ENCODE measurements at regions not wholly inside any gene's neighbourhood (a gene's known extent, or its start where the extent isn't known, plus 50 kb on each side); places are given as distances from the start of the nearest gene placed in this dataset.
"Not testable (repeated sequence)": the region's sequence is repeated elsewhere in the genome, so short reads cannot be mapped to it uniquely, and the experiment has no call there.

DNA sequence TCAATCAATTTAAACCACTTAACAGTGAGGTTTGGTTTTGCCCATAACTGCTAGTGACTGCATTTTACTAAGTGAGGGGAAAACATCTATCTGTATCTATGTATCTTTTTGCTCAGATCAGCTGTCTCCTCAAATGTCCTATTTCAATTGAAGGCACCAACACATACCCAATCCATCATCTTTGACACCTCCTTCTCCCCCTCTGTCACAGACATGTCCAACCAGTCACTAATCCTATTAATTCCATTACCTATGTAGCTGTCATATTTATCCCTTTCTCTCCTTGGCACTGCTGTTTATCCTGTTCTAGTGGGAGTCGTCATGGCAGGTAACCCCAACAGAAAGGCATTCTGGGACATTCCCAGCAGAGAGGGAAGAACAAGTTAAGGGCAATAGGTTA lies 975.2 kb upstream of the AUTS2 start:
- Histone ChIP-seq H3K27ac (ENCODE audit: low read length) (no peak overlapping the region), H3K9me3 (ENCODE audit: insufficient read depth, low read depth, low read length) (no peaks in the 10 kb centered on the region), H3K27me3 (ENCODE audit: insufficient read depth, low read length) (no peaks in the 10 kb centered on the region), H3K36me3 (ENCODE audit: insufficient read depth, low read depth, low read length) (no peaks in the 10 kb centered on the region), H3K4me3 (ENCODE audit: low read length) (no peak overlapping the region), H3K4me1 (ENCODE audit: insufficient read depth, low read length) (no peaks in the 10 kb centered on the region), H3K9ac (ENCODE audit: low read depth, low read length) (no peak overlapping the region)

DNA sequence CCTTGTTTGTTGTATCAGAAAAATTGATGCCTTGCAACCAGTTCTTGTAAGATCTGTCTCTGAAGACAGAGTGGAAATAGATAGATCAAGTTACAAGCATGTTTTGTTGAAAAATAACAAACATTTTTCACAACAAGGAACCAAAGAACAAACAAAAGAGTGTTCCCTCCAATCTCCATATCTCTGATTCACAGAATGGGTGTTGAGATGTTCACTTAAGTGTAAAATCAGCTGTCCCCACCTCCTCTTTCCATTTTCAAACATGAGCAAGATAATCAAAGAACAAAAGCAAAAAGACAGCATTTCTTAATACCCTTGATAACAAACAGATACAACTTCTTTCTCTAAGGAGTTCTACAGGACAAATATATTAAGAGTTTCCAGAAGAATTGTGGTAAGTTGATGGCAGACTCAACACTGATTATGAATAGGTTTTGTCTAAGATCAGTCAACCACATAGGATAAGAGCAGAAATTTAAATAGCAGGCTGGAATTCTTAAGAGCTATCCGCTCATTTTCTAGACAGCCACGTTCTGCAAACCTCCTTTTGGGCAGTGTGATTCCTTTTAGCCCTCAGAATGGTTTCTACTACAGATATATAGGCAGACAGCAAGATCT lies 970.9 kb upstream of the AUTS2 start:
- Histone ChIP-seq H3K27me3 (ENCODE audit: insufficient read depth, low read length) (no peaks in the 10 kb centered on the region), H3K4me3 (ENCODE audit: low read length) (no peak overlapping the region), H3K36me3 (ENCODE audit: insufficient read depth, low read depth, low read length) (no peaks in the 10 kb centered on the region), H3K9ac (ENCODE audit: low read depth, low read length) (no peak overlapping the region), H3K9me3 (ENCODE audit: insufficient read depth, low read depth, low read length) (no peaks in the 10 kb centered on the region), H3K4me1 (ENCODE audit: insufficient read depth, low read length) (no peaks in the 10 kb centered on the region), H3K27ac (ENCODE audit: low read length) (no peak overlapping the region)

DNA sequence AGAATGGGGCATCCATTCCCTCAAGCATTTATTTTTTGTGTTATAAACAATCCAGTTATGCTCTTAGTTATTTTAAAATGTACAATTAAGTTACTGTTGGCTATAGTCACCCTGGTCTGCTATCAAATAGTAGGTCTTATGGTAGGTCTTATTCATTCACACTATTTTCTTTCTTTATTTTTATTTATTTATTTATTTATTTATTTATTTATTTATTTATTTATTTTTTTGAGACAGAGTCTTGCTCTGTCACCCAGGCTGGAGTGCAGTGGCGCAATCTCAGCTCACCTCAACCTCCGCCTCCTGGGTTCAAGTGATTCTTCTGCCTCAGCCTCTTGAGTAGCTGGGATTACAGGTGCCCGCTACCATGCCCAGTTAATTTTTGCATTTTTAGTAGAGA lies 967.4 kb upstream of the AUTS2 start:
- not testable (repeated sequence) for H3K4me1 ChIP-seq (ENCODE audit: insufficient read depth, low read length); H3K9me3 ChIP-seq (ENCODE audit: insufficient read depth, low read depth, low read length); H3K4me3 ChIP-seq (ENCODE audit: low read length); H3K27me3 ChIP-seq (ENCODE audit: insufficient read depth, low read length); H3K36me3 ChIP-seq (ENCODE audit: insufficient read depth, low read depth, low read length); H3K27ac ChIP-seq (ENCODE audit: low read length); H3K9ac ChIP-seq (ENCODE audit: low read depth, low read length)

DNA sequence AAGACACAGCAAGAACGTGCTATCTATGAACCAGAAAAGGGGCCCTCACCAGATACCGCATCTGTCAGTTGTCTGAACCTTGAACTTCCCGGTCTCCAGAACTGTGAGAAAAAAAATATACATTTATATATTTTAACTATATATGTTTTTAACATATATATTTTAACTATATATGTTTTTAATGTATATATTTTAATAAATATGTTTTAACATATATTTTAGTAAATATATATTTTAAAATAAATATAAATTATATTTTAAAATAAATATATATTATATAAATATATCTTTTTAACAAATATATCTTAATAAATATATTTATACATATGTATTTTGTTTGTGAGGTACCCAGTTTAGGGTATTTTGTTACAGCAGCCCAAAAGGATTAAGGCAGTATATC lies 958.2 kb upstream of the AUTS2 start:
- Histone ChIP-seq H3K27ac (ENCODE audit: low read length) (no peak overlapping the region), H3K27me3 (ENCODE audit: insufficient read depth, low read length) (no peaks in the 10 kb centered on the region), H3K9me3 (ENCODE audit: insufficient read depth, low read depth, low read length) (no peaks in the 10 kb centered on the region), H3K4me3 (ENCODE audit: low read length) (no peak overlapping the region), H3K36me3 (ENCODE audit: insufficient read depth, low read depth, low read length) (no peaks in the 10 kb centered on the region), H3K9ac (ENCODE audit: low read depth, low read length) (no peak overlapping the region), H3K4me1 (ENCODE audit: insufficient read depth, low read length) (peaks cover 2% of the 10 kb centered on the region; the same call in 1 of the 2 replicates)

DNA sequence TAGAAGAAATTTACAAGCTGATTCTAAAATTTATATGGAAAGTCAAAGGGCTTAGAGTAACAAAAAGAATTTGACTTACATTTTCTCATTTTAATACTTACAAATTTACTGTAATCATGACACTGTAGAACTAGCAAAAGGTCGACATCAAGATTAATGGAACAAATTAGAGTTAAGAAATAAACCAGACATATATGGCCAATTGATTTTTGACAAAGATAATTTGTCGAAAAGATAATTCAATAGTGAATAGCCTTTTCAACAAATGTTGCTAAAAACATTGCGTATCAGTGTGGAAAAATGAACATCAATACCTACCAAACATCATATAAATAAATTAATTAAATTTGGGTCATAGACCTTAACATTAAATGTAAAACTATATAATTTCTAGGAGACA lies 955.5 kb upstream of the AUTS2 start:
- Histone ChIP-seq H3K4me1 (ENCODE audit: insufficient read depth, low read length) (no peaks in the 10 kb centered on the region), H3K27ac (ENCODE audit: low read length) (no peak overlapping the region), H3K36me3 (ENCODE audit: insufficient read depth, low read depth, low read length) (no peaks in the 10 kb centered on the region), H3K4me3 (ENCODE audit: low read length) (no peak overlapping the region), H3K27me3 (ENCODE audit: insufficient read depth, low read length) (no peaks in the 10 kb centered on the region), H3K9me3 (ENCODE audit: insufficient read depth, low read depth, low read length) (no peaks in the 10 kb centered on the region), H3K9ac (ENCODE audit: low read depth, low read length) (no peak overlapping the region)

DNA sequence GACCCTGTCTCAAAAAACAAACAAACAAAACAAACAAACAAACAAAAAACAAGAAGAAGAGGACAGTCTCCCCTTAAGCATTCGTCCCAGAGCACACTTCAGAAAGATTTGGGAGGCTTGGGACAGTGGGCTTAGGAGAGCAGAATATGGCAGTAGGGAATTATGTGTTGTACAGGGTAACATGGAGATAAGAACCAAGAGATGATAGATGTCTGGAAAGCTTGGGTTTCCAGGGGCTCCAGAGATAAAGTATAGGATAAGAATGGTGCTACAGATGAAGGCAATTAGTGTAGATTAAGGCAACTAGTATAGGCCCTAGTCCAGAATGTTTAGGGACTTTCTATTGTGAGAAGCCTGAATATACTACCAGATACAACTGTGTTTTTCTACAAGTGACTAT lies 934.9 kb upstream of the AUTS2 start:
- H3K4me1 ChIP-seq (ENCODE audit: insufficient read depth, low read length), result no peaks in the 10 kb centered on the region
- H3K4me3 ChIP-seq (ENCODE audit: low read length), result no peak overlapping the region
- H3K27ac ChIP-seq (ENCODE audit: low read length), result no peak overlapping the region
- H3K9me3 ChIP-seq (ENCODE audit: insufficient read depth, low read depth, low read length), result no peaks in the 10 kb centered on the region; the same call in 1 of the 2 replicates
- no peak overlapping the region for H3K9ac ChIP-seq (ENCODE audit: low read depth, low read length)
- no peaks in the 10 kb centered on the region for H3K27me3 ChIP-seq (ENCODE audit: insufficient read depth, low read length)
- H3K36me3 ChIP-seq (ENCODE audit: insufficient read depth, low read depth, low read length), result no peaks in the 10 kb centered on the region

DNA sequence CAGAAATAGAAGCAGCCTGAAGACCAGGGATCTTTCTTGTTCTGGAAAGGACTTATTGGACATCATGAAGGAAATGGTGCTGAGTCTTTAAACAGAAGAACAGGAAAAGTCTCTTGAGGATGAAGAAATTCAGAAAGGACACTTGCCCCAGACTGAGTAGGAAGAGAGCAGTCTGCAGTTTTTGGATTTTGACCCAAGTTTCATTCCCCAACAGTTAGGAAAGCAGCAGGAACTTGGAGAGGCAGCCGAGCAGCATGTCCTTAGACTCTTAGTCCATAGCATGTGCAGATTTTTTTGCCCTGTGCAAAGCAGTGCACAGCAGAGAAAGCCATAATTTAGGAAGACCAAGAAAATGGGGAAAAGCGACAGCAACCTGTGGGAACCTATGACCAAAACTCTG lies 927.2 kb upstream of the AUTS2 start:
- no peaks in the 10 kb centered on the region for H3K4me1 ChIP-seq (ENCODE audit: insufficient read depth, low read length)
- H3K27ac ChIP-seq (ENCODE audit: low read length), result no peak overlapping the region
- no peaks in the 10 kb centered on the region for H3K36me3 ChIP-seq (ENCODE audit: insufficient read depth, low read depth, low read length)
- no peak overlapping the region for H3K9ac ChIP-seq (ENCODE audit: low read depth, low read length)
- H3K4me3 ChIP-seq (ENCODE audit: low read length), result no peak overlapping the region
- H3K27me3 ChIP-seq (ENCODE audit: insufficient read depth, low read length), result no peaks in the 10 kb centered on the region
- H3K9me3 ChIP-seq (ENCODE audit: insufficient read depth, low read depth, low read length), result no peaks in the 10 kb centered on the region; the same call in 1 of the 2 replicates

DNA sequence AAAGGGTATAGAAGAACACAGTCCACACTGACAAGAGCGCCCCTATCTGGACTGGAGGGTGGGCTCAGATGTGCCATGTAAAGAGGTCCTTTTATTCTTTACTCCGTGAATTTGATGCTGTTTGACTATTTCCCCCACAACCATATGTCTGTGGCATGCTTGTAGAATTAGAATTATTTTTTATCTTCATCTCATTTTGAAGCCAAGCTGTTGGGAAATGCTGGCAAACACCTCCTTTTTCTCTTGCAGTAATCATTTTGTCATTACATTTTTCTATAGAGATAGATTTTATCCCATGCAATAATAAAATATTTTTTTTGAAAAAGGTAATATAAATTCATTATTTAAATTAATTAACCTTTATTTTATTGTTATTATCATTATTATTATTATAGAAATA lies 926.6 kb upstream of the AUTS2 start:
- no peaks in the 10 kb centered on the region for H3K4me1 ChIP-seq (ENCODE audit: insufficient read depth, low read length)
- no peaks in the 10 kb centered on the region for H3K36me3 ChIP-seq (ENCODE audit: insufficient read depth, low read depth, low read length)
- no peak overlapping the region for H3K9ac ChIP-seq (ENCODE audit: low read depth, low read length)
- H3K4me3 ChIP-seq (ENCODE audit: low read length), result no peak overlapping the region
- H3K27me3 ChIP-seq (ENCODE audit: insufficient read depth, low read length), result no peaks in the 10 kb centered on the region
- no peaks in the 10 kb centered on the region; the same call in 1 of the 2 replicates for H3K9me3 ChIP-seq (ENCODE audit: insufficient read depth, low read depth, low read length)
- H3K27ac ChIP-seq (ENCODE audit: low read length), result no peak overlapping the region

DNA sequence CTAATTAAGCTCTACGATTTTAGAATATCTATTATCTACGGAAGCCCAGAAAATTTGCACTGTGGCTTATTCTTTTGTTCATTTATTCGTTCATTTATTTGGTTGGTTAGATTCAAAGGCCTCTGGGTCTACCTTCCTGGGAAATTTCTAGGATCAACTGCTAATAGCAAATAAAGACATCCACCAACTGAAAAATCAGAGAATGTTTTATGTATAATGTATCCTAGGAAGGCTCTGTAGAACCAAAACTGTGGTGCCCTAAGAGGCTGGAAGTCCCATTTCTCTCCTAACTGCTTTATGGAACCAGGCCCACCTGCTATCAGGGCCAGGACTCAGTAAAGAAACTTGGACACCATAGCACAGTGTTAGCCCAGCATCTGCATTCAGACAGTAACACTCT lies 923.4 kb upstream of the AUTS2 start:
- Histone ChIP-seq H3K9ac (ENCODE audit: low read depth, low read length) (no peak overlapping the region), H3K4me3 (ENCODE audit: low read length) (no peak overlapping the region), H3K4me1 (ENCODE audit: insufficient read depth, low read length) (no peaks in the 10 kb centered on the region)

DNA sequence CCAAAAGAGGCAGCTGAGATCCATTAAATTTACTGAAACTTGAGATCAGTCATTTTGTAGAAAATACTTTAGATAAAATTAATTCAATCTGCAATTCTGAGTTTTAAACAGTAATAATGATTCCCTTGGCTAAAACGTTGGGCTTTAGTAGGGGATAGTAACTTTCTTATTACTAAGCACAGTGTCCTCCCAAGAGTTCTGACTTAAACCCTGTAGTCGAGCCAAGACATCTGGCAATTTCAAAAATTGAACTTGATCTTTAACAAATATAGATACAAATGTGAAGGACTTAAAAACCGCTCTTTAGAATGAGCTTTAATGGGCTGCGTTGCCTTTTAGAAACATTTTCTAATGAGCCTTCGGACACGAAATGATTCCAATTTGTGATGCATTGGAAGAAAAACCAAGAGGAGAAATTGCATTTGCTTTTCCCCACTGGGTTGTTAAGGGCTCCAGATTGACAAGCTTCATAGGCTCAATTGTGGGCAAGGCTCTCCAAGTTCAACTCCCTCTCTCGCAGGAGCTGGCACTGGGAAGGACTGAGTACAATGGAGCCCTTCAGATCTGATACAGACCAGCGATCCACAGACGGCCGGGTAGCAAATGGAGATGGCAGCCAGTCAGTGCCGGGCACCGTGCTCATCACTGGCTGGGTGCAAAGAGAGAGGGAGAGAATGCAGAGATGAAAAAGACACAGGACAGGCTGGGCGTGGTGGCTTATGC lies 921.3 kb upstream of the AUTS2 start:
- H3K9me3 ChIP-seq (ENCODE audit: insufficient read depth, low read depth, low read length), result no peaks in the 10 kb centered on the region; the same call in 1 of the 2 replicates
- H3K4me1 ChIP-seq (ENCODE audit: insufficient read depth, low read length), result no peaks in the 10 kb centered on the region
- no peaks in the 10 kb centered on the region for H3K27me3 ChIP-seq (ENCODE audit: insufficient read depth, low read length)
- H3K36me3 ChIP-seq (ENCODE audit: insufficient read depth, low read depth, low read length), result no peaks in the 10 kb centered on the region
- no peak overlapping the region for H3K27ac ChIP-seq (ENCODE audit: low read length)
- H3K9ac ChIP-seq (ENCODE audit: low read depth, low read length), result no peak overlapping the region
- no peak overlapping the region for H3K4me3 ChIP-seq (ENCODE audit: low read length)

More for the DNA sequence above, 923.4 kb upstream of the AUTS2 start:
- Histone ChIP-seq H3K9me3 (ENCODE audit: insufficient read depth, low read depth, low read length) (no peaks in the 10 kb centered on the region; the same call in 1 of the 2 replicates), H3K36me3 (ENCODE audit: insufficient read depth, low read depth, low read length) (no peaks in the 10 kb centered on the region), H3K27me3 (ENCODE audit: insufficient read depth, low read length) (no peaks in the 10 kb centered on the region), H3K27ac (ENCODE audit: low read length) (no peak overlapping the region)

DNA sequence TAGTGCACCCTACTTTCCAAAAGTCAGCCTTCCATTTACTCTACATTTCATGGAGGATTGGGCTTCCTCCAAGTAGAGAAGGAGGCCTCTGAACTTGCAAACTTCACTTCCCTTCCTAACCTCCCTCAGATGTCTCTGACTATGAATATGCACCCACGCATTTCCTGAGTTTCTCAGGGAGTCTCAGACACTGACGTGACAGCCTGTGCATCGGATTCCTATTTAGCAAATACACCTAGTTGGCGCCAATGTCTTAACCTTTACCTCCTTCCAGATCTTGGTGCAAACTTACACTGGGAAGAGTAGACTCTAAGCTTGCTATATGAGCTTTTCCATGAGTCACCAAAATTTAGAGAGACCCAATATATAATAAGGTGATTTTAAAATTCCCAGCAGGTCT lies 920.1 kb upstream of the AUTS2 start:
- H3K36me3 ChIP-seq (ENCODE audit: insufficient read depth, low read depth, low read length), result no peaks in the 10 kb centered on the region
- no peaks in the 10 kb centered on the region for H3K27me3 ChIP-seq (ENCODE audit: insufficient read depth, low read length)
- H3K9ac ChIP-seq (ENCODE audit: low read depth, low read length), result no peak overlapping the region
- H3K9me3 ChIP-seq (ENCODE audit: insufficient read depth, low read depth, low read length), result no peaks in the 10 kb centered on the region; the same call in 1 of the 2 replicates
- no peaks in the 10 kb centered on the region for H3K4me1 ChIP-seq (ENCODE audit: insufficient read depth, low read length)
- no peak overlapping the region for H3K4me3 ChIP-seq (ENCODE audit: low read length)
- no peak overlapping the region for H3K27ac ChIP-seq (ENCODE audit: low read length)

DNA sequence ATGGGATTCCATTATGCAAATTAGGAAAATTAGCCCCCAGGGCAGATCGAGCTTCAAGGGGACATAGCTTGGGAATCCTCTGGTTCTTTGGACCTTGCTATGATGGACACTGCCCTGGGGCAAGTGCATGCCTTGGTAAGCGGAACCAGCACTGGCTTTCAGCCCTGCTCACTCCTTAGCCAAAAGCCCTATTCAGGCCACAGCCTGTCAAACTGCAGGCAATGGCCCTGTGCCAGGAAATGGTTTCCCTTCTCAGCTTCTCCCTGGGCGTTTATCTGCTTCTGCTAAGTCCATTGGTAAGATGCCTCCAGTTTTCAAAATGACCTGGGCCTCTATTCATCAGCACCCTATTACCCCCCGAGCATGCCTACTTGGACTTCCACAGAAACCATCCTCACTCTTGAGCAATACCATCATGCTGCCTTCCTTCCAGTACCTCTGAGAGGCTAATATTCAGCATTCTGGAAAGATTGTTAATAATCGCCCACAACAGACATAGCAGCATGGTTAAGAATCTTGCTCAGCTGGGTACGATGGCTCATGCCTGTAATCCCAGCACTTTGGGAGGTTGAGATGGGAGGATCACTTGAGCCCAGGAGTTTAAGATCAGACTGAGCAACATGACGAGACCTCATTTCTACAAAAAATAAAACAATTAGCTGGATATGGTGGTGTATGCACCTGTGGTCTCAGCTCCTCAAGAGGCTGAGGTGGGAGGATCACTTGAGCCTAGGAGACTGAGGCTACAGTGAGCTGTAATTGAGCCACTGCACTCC lies 918.6 kb upstream of the AUTS2 start:
- Histone ChIP-seq H3K27me3 (ENCODE audit: insufficient read depth, low read length) (no peaks in the 10 kb centered on the region), H3K4me3 (ENCODE audit: low read length) (no peak overlapping the region), H3K9ac (ENCODE audit: low read depth, low read length) (no peak overlapping the region), H3K4me1 (ENCODE audit: insufficient read depth, low read length) (no peaks in the 10 kb centered on the region), H3K36me3 (ENCODE audit: insufficient read depth, low read depth, low read length) (no peaks in the 10 kb centered on the region), H3K9me3 (ENCODE audit: insufficient read depth, low read depth, low read length) (no peaks in the 10 kb centered on the region), H3K27ac (ENCODE audit: low read length) (no peak overlapping the region)

Measured in iPS-20b (cell line).